PC-9 (cell line): ENCODE measurements at regions not wholly inside any gene's neighbourhood (a gene's known extent, or its start where the extent isn't known, plus 50 kb on each side); places are given as distances from the start of the nearest gene placed in this dataset.

Source experiments
- CTCF ChIP-seq: fragments of 200-600 bp; sonication (generic); conservative IDR thresholded peaks from 2 replicates; pipeline ENCODE4 v1.6.1; 2017; ENCODE audit warnings: mixed run types, antibody characterized with exemption, mild to moderate bottlenecking, moderate library complexity
- EZH2 ChIP-seq: fragments of 200-600 bp; sonication (generic); IDR thresholded peaks from 2 replicates; pipeline ENCODE4 v1.8.0; 2017; ENCODE audit warnings: antibody characterized with exemption, low read depth

GRCh38 chr7:4621396-4621795 is 60.7 kb upstream of the FOXK1 start:
- TF ChIP-seq CTCF = no peak
- no peak for TF ChIP-seq EZH2
